HCT116 (cell line): ENCODE measurements at regions not wholly inside any gene's neighbourhood (a gene's known extent, or its start where the extent isn't known, plus 50 kb on each side); places are given as distances from the start of the nearest gene placed in this dataset.

ENCODE experiments used
- CTCF ChIP-seq, 3 experiments: fragments of 200-600 bp in 1 of 3; sonication (generic) in 1 of 3; IDR thresholded peaks in 2 of 3; conservative IDR thresholded peaks in 1 of 3; 2 replicates each; pipeline ENCODE4 v1.5.1; 2012 to 2017; ENCODE audit warnings: low read depth in 2 of 3, low read length in 2 of 3, antibody characterized with exemption in 1 of 3, borderline replicate concordance in 1 of 3, control low read depth in 1 of 3, mild to moderate bottlenecking in 1 of 3, mixed read lengths in 1 of 3, mixed run types in 1 of 3, moderate library complexity in 1 of 3; ENCODE audit not compliant: insufficient read depth in 1 of 3
- ELF1 ChIP-seq: IDR thresholded peaks from 2 replicates; pipeline ENCODE4 v1.6.1; 2012; ENCODE audit warnings: low read depth, borderline replicate concordance
- POLR2A ChIP-seq: IDR thresholded peaks from 2 replicates; pipeline ENCODE4 v1.7.0; 2011; ENCODE audit warnings: borderline replicate concordance; ENCODE audit not compliant: insufficient read depth, insufficient read length; ENCODE audit errors: extremely low read depth
- POLR2AphosphoS5 ChIP-seq: IDR thresholded peaks from 2 replicates; pipeline ENCODE4 v1.6.1; 2011; ENCODE audit warnings: mild to moderate bottlenecking, low read depth, low read length, moderate library complexity
- SRF ChIP-seq: IDR thresholded peaks from 2 replicates; pipeline ENCODE4 v1.6.1; 2012; ENCODE audit warnings: low read depth
- ZBTB33 ChIP-seq: IDR thresholded peaks from 2 replicates; pipeline ENCODE4 v1.6.1; 2011; ENCODE audit warnings: mild to moderate bottlenecking, low read length, moderate library complexity; ENCODE audit not compliant: insufficient replicate concordance; ENCODE audit errors: extremely low read depth
- TF ChIP-seq, protein P1 (sequence below): IDR thresholded peaks from 2 replicates; pipeline ENCODE4 v1.6.1; 2012; ENCODE audit warnings: low read depth

DNA sequence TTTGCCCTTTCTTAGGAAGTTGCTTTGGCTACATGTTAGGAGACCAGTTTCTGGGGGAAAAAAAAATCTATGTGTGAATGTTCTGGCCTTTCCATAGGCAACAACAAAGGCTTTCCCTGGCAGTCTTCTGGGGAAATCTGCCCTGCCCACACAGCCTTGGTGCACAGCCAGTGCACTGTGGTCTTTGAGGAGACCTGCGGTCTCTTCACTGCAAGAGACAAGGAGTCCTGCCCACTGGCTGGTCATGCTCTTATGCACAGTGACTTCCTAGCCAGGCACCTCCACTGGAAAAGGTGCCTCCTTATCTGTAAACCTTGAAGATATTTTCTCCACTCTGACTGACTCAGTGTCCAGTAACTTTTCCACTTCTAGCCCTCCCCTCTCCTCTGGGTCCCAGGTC, 155.1 kb downstream of the SUCLA2 start:
- no peak for TF ChIP-seq CTCF (IDR thresholded peaks at IDR 0.05 in 2 of 3, conservative IDR thresholded peaks at IDR 0.05 in 1 of 3; ENCODE audit: borderline replicate concordance in 1 of 3, insufficient read depth in 1 of 3, low read depth in 2 of 3, low read length in 2 of 3)
- no peak for TF ChIP-seq SRF
- no peak for TF ChIP-seq POLR2AphosphoS5
- TF ChIP-seq ELF1, result no peak
- TF ChIP-seq, protein P1, sequence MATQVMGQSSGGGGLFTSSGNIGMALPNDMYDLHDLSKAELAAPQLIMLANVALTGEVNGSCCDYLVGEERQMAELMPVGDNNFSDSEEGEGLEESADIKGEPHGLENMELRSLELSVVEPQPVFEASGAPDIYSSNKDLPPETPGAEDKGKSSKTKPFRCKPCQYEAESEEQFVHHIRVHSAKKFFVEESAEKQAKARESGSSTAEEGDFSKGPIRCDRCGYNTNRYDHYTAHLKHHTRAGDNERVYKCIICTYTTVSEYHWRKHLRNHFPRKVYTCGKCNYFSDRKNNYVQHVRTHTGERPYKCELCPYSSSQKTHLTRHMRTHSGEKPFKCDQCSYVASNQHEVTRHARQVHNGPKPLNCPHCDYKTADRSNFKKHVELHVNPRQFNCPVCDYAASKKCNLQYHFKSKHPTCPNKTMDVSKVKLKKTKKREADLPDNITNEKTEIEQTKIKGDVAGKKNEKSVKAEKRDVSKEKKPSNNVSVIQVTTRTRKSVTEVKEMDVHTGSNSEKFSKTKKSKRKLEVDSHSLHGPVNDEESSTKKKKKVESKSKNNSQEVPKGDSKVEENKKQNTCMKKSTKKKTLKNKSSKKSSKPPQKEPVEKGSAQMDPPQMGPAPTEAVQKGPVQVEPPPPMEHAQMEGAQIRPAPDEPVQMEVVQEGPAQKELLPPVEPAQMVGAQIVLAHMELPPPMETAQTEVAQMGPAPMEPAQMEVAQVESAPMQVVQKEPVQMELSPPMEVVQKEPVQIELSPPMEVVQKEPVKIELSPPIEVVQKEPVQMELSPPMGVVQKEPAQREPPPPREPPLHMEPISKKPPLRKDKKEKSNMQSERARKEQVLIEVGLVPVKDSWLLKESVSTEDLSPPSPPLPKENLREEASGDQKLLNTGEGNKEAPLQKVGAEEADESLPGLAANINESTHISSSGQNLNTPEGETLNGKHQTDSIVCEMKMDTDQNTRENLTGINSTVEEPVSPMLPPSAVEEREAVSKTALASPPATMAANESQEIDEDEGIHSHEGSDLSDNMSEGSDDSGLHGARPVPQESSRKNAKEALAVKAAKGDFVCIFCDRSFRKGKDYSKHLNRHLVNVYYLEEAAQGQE, result no peak
- no peak for TF ChIP-seq POLR2A
- TF ChIP-seq ZBTB33, result no peak
